SU-DHL-6 (cell line): ENCODE measurements at regions not wholly inside any gene's neighbourhood (a gene's known extent, or its start where the extent isn't known, plus 50 kb on each side); places are given as distances from the start of the nearest gene placed in this dataset.

Source experiments
- CTCF ChIP-seq: fragments of 200-600 bp; sonication (generic); IDR thresholded peaks from one replicate; pipeline ENCODE4 v1.5.1; 2017; ENCODE audit warnings: antibody characterized with exemption, mild to moderate bottlenecking, low read length, moderate library complexity; ENCODE audit not compliant: insufficient read depth, poor library complexity, severe bottlenecking
- EZH2phosphoT487 ChIP-seq: fragments of 200-600 bp; sonication (generic), shearing (Covaris generic); conservative IDR thresholded peaks from 2 replicates; pipeline ENCODE4 v1.6.1; 2018; ENCODE audit warnings: mild to moderate bottlenecking, antibody characterized with exemption, low read length, moderate library complexity, mixed read lengths

- TF ChIP-seq CTCF (no peak), EZH2phosphoT487 (no peak)
These were observed 113.3 kb upstream of the ALX4 start for GRCh38 chr11:44423289-44423688.
